HG03469 (cell line): ENCODE measurements at regions not wholly inside any gene's neighbourhood (a gene's known extent, or its start where the extent isn't known, plus 50 kb on each side); places are given as distances from the start of the nearest gene placed in this dataset.
"Not testable (repeated sequence)": the region's sequence is repeated elsewhere in the genome, so short reads cannot be mapped to it uniquely, and the experiment has no call there.

Experiments
- ATAC-seq: cut with Tn5 transposase; IDR thresholded peaks from one replicate; pipeline ENCODE4 v1.9.1; 2021; ENCODE audit warnings: mild to moderate bottlenecking, moderate library complexity, moderate number of reproducible peaks; ENCODE audit not compliant: unreplicated experiment

DNA sequence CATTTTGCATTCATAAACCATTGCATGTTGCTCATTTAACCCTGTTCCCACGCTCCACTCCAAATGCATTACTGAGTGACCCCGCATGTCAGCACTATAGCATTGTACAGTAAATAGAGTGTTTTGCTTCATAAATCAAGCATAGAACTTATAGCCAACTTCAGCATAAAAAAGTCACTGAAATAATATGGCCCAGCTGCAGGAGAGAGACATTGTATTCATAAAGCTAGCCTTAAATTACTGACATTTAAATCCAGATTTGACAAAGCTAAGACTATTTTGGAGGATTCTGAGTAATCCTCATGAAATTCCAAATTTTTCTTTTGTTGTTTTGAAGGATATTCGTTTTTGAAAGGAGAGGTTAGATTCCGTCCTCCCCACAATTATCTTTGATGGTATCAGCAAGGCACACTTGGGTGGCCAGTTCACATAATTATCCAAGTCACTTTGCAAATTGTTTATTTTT, 320.9 kb upstream of the TCF4 start:
- ATAC-seq, result no peak

DNA sequence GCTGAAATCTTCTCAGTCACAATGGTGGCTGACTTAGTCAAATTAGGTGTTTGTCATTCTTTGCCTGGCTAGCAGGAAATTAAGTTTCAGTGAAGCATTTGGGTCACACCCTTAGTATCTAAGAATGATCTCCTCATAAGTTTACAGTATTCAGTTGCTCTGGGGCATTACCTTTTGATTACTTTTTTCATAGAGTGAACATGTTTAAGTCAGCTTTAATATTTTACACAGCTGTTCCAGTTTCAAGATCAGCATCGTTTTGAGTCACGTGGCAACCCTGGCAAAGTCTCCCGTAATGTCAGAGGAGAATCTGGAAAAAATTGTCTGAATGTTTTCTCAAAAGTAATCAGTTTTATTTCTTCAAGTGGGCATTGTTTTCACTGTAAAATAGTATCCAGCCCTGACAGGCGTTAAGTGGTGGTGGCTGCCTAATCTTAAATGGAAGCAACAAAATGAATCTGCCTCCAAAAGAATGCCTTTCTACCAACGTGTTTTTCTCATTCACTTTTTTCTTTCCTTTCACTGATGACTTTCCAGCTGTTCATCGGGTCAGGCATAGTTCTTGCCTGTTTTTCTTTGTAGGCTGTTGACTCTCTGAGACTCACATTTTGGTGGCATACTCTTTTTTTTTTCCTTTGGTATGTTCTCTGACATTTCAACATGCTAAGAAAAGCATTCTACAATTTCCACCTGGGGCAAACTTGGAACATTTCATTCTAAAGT, 319.6 kb upstream of the TCF4 start:
- ATAC-seq, result no peak

DNA sequence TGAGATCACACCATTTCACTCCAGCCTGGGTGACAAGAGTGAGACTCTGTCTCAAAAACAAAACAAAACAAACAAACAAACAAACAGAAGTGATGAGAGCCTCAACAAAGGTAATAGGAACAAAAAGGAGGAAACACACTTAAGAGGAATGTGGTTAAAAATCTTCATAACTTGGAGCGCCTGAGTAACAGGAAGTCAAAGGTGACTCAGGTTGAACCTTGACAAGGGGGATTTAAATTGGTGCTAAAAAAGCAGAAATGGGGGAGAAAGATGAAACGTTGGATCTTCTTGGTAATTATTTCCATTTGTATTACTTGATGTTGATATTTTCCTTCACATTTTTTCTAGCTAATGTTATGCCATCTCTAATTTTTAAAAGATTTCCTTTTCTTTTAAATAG, 318.5 kb upstream of the TCF4 start:
- no peak for ATAC-seq

DNA sequence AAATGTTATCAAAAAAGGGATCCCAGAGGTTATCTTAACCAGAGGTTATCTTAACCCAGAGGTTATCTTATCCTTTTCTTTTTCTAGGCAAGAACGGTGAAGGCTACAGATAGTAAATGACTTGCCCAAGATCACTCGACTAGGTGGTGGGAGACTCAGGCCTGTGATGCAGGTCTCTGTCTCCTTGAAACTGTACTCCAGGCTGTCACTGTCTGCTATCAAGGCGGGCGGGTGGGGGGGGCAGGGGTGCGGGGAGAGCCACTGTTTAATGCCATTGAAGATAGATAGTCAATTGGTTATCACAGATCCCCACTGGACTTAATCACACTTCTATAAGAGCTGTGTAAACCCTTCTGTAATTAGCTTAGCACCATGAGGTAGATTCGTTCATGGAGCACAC, 315.9 kb upstream of the TCF4 start:
- no peak for ATAC-seq

DNA sequence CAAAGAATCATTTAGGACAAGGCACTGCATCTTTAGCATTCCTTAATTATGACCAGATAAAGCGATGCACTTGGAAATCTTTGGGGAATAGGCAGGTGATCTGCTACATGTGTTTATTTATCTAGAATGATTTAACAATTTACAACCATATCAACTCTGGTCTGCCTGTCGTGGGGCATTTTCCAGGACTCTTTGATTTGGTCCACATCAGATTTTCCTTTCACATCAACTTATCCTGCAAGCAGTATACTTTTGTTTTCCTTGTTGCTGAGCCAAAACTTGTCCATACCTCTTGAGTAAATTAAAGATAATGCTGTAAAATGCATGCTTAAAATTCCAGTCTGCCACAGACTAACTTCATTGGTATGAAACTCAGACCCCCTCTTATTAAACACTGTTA, 312.4 kb upstream of the TCF4 start:
- no peak for ATAC-seq

DNA sequence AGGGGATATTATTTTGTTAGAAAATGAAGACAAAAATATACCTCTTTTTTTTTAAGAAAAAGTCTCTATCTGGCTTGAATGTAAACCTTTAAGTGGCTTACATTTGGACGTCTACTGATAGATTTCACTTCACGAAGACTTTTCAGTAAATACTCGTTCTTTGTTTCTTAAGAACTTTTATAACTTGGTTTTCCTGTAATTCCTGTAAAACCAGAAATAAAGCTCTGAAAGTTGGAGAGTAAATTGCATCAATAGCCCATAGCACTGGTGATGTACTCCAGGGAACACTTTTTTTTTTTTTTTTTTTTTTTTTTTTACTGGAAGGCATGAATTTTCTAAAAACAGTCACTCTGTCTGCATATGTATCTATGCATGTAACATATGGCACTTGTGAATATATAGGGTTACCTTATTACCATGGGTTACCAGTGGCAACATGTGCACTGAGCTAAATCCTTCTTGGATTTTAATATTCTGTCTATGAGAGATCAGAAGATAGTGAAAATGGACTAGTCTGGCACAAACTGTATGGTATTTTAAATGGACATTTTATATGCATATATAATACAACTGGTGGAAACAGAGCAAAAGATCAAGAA, 309.2 kb upstream of the TCF4 start:
- ATAC-seq, result no peak

DNA sequence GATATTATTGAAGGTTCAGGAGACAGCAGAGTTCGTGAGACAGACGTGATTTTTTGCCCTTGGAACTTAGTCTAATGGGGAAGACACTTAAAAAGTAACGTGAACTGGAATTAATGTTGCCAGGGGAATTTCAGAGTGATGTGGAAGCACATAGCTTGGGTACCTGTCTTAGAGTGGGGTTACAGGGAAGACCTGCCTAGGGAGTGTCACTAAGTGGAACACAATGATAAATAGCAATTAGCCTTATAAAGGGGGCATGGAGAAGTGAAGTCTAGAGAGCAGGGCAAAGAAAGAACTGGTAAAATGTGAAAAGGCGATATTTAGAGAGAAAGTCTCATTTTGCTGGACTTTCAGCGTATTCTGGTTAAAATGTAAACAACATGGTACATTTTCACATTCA, 306.0 kb upstream of the TCF4 start:
- ATAC-seq, result no peak

DNA sequence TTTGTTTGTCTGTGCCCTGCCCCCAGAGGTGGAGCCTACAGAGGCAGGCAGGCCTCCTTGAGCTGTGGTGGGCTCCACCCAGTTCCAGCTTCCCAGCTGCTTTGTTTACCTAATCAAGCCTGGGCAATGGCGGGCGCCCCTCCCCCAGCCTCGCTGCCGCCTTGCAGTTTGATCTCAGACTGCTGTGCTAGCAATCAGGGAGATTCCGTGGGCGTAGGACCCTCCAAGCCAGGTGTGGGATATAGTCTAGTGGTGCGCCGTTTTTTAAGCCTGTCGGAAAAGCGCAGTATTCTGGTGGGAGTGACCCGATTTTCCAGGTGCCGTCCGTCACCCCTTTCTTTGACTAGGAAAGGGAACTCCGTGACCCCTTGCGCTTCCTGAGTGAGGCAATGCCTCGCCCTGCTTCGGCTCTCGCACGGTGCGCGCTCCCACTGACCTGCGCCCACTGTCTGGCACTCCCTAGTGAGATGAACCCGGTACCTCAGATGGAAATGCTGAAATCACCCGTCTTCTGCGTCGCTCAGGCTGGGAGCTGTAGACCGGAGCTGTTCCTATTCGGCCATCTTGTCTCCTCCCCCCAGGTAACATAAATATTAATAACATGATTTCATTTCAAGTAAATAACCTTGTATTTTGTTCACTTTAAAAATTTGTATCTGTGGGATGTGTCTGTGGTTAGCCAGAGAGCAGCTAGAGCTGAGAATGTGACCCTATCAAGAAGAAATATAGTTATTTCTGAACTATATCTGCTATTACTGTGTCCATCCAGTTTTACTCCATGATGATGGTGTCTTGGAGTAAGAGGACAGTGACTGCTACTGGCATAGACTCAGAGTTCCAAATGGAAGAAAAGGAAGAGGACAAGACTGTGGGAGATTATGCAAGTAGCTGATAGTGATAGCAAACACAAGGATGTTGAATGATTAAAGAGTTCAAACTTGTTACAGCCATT, 305.1 kb upstream of the TCF4 start:
- not testable (repeated sequence) for ATAC-seq

DNA sequence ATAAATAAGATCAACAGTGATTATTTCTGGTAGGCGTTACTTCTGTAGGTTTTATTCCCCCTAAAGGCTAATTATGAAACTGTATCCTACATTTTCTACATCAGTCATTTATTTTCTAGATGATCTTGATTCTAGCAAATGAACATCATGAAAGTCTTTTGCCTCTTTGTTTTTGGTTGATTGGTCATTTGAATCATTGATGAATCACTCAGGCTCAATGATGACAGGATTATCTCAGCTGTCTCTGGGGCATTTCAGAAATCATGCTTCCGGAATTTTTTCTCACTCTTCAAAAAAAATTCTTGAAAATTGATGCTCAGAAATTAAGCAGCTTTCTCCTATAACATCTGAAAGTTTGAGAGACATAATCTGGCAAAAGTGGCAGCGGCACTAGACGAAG, 298.9 kb upstream of the TCF4 start:
- no peak for ATAC-seq

DNA sequence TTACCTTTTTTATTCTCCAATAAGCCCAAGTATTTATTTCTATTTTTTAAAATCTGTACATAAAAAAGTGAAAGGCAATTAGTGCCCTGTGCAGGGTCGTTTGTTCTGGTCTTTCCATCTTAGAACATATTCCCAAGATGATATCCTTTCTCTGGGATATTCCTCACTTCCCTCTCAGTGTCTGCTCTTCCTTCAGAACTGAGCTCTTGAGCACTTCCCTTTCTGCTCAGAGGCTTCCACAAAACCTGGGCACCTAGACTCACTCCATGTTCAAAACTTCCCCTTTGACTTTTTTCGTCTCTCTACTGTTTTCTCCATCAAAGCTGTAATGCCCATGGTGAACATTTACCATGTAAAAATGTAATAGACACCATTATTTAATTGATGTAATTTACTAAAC, 296.5 kb upstream of the TCF4 start:
- no peak for ATAC-seq

DNA sequence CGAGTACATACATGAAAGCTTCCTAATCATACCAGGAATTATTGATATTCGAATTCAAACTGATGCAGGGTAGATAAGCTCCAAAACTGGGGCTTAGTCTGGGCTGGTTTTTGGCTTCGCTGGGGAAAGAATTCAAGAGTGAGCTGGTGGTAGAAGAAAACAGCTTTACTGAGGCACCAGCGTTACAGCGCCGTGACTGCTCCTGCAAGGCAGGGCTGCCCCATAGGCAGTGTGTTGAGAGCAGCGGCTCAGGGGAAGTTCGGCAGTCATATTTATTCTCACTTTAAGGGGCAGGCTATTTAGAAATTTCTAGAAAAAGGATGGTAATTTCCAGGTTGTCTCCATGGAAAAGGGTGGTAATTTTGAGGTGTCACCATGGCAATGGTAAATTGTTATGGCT, 292.6 kb upstream of the TCF4 start:
- no peak for ATAC-seq

DNA sequence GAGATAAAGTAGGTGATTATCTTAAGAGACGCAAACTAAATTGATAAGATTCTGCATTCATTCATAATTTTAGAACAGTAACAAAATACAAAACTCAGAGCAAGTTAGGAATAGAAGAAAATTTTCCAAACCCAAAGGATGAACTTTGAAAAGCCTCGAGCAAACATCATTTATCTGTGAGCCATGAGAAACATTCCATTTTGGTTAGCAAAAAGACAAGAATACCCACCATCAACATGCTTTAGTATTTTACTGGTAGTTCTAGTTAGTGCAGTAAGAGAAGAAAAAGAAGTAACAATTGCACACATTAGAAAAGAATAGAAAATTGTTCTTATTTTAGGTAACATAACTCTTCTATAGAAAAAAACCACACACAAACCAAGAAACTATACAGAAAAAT, 291.3 kb upstream of the TCF4 start:
- ATAC-seq, result no peak

DNA sequence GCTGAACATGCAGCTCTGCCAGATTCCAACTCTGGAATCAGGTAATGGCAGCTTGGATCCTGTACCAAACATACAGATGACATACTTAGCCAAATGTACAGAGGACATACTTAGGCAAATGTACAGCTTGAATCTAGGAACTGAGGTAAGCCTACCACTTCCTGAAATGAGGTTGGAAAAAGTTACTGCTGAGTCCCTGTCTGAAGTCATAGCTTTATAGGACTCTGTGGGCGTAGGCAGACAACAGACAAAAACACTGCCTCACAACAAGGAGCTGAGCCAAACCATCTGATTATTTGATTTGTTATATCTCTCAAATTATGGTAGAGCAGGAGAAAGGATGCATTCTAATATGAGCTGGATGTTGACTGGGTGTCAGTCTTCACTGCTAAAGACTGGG, 290.2 kb upstream of the TCF4 start:
- ATAC-seq, result no peak

DNA sequence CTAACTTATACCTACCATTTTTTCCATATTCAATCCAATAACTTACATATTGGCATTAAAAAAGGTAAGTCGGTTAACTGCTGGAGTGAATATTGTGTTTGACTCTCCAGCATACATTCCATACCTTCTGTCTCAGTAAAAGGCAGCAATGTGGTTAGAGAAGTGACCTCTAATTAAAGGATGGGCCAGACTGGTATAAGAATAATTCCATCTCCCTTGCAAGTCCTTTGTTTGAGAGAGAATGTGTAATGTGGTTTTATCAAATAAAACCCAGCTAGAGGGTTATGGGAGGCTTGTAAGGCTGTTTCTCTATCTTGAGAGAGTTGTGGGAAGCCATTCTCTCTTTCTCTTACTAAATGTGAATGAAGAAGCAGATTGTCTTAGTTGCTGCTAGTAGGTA, 289.3 kb upstream of the TCF4 start:
- no peak for ATAC-seq

DNA sequence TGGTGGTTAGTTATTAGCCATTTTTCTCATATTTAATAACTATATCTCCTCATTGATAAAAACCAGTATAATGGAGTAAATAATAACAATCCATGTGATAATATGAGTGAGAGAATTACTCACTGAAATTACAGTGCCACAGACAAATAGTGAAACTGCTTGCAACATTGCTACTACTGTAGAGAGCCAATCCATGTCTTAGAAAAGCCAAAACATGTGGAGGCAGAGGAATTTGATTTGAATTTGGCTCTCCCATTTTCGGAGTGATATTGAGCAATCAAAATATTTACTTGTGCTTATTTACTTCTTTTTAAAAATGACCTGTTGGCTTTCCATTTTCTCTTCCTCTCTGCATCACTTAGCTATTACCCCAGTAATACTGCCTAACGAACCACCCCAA, 288.3 kb upstream of the TCF4 start:
- no peak for ATAC-seq

DNA sequence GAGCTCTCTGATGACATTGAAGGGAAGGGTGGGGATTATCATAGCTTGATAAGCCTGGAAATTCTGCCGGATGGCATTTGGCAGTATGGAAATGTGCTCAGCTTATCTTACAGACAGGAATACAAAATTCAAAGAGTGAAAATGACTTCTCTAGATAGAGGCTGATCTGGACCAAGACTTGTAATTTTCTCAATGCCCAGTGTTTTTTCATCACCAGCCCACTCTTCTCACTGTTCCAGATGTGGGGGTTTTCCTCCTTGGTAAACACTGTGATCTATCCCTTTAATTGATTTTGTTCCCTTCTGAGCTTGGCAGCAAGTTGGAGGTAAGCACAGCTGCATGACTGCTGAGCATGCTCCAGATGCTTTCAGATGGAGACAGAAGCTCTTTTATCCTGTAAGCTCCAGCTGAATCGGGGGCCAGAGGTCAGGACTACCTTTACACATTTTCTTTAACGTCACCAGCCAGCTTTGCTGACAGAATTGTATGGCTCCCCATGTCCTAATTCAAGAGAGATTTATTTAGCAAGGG, 287.4 kb upstream of the TCF4 start:
- no peak for ATAC-seq

DNA sequence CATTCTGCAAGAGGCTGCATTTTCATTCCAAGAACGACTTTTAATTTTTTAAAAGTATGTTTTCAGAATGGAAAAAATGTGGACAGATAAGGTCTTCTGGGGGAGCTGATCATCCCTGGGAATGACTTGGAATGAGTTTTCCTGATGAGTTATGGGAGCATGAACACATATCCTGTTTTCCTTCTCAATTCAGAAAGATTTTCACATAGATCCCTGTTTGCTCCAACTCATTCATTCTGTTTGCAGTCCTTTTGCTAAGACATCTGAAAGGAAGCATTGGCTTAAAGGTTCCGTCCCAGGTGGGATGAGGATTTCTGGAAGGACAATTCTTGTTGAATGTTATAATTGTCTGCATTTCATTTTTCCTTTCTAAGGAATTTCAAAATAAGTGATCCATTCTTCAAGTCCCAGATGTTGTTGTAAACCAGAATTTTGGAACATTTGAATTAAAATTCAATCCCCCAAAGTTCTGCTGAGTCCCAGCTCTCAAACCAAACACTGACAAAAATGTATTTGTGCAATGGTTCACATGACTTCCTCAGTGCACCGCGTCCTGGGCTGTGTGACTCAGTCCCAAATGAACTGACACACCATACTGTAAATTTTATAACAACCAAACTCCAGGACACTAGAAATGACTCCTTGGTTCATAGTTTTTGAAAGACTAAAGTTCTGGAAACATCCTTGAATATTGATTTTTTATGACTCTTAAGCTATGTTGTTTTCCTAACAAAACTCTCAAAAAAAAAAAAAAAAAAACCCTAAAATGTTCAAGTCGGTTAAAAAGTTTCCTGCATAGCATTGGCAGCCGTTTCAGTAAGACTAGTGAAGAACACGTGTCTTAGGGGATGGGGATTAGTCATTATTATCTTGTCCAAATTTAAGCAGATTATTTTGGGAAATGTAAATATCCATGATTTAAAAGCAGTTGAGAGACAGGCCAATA, 281.8 kb upstream of the TCF4 start:
- no peak for ATAC-seq

DNA sequence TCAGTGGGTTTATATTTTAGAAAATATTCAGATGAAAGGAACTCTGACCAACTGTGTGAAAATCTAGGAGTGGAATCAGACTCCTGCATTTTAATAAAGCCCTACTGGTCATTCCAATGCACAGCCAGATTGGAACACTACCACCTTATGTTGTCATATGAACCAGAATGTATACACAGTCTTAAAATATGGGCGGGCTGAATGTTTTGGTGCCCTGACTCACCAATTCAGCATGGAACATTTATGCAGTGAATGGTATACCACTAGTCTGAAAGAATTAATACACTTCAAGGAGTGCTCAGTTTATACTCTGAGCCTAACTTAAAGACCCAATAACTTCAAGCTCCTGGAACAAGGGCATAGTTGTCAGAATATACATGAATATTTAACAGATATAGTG, 280.9 kb upstream of the TCF4 start:
- ATAC-seq, result no peak

DNA sequence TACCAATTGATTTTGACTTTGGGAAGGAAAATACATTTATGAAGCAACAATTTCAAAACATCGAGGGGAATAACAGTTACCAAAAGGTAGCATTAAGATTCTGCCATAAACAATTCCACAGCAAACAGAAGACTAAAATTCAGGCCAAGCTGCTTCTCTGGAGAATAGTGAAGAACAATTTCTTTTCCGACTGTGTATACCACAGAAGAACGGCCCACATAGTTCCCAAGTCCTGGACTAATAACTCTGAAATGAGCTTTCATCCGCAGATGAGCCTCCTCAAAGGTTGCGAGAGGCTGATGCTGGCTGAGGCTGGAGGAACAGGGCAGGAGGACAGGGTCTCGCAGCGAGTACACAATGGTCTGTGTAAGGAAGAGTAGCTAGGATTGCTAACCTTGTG, 278.9 kb upstream of the TCF4 start:
- ATAC-seq, result no peak

DNA sequence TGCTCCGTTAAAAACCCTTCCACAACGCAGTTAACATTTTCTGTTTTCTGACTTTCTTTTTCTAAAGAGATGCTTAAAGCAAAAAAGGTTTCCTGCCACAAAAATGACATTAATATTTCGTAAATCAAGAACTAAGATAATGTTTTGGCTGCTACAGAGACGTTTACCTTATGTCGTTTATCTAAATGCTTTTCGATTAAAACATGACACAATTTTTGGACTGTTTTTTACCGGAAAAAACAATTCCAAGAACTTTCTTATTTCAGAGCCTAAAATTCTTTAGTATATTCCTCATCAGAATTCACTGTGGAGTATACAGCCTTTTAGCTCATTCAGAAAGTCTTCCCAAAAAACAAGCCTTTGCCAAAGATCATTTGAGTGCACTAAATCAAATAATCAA, 278.0 kb upstream of the TCF4 start:
- ATAC-seq, result no peak
